Stomach (tissue), 4 donors: ENCODE measurements at regions not wholly inside any gene's neighbourhood (a gene's known extent, or its start where the extent isn't known, plus 50 kb on each side); places are given as distances from the start of the nearest gene placed in this dataset.

Source experiments
- EP300 ChIP-seq: sonication (generic); formaldehyde crosslinking; IDR thresholded peaks from one replicate; pipeline ENCODE4 v1.6.1; 2017; ENCODE audit warnings: antibody characterized with exemption
- POLR2A ChIP-seq, 4 donors: fragments of 450-650 bp; IDR thresholded peaks; one replicate each; pipeline ENCODE4 v1.6.1; 2016; ENCODE audit warnings: antibody characterized with exemption in 4 of 4, control low read depth in 2 of 4, mild to moderate bottlenecking in 1 of 4, moderate library complexity in 1 of 4
- POLR2AphosphoS5 ChIP-seq, 3 donors: sonication (generic); formaldehyde crosslinking; IDR thresholded peaks; one replicate each; pipeline ENCODE4 v1.6.1; 2016; ENCODE audit warnings: antibody characterized with exemption in 3 of 3
- TF ChIP-seq, protein P1 (sequence below), 7 experiments: fragments of 450-650 bp in 4 of 7; fragments of 200-600 bp in 3 of 7; sonication (generic) in 3 of 7; IDR thresholded peaks; one replicate each; pipeline ENCODE4 v1.5.1; 2016 to 2019; ENCODE audit warnings: antibody characterized with exemption in 7 of 7, control low read depth in 2 of 7, mild to moderate bottlenecking in 1 of 7

DNA sequence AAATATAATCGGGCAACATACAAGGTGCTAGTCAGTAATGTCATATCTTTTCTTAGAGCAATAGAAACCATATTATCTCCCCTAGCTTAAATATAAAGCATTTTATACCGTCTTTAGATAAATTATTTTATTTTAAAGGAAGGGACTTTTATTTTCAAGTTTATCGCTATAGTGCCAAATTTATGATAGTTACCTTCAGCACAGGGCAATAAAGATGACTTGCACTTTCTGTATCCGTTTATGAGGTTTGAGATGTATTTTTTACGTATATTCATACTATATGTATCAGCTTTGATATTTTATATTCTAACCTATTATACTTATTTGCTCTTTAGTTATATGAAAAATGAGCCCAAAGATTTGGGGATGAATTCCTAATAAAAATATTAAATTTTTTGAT, 61.6 kb upstream of the CARD18 start:
- TF ChIP-seq, protein P1, sequence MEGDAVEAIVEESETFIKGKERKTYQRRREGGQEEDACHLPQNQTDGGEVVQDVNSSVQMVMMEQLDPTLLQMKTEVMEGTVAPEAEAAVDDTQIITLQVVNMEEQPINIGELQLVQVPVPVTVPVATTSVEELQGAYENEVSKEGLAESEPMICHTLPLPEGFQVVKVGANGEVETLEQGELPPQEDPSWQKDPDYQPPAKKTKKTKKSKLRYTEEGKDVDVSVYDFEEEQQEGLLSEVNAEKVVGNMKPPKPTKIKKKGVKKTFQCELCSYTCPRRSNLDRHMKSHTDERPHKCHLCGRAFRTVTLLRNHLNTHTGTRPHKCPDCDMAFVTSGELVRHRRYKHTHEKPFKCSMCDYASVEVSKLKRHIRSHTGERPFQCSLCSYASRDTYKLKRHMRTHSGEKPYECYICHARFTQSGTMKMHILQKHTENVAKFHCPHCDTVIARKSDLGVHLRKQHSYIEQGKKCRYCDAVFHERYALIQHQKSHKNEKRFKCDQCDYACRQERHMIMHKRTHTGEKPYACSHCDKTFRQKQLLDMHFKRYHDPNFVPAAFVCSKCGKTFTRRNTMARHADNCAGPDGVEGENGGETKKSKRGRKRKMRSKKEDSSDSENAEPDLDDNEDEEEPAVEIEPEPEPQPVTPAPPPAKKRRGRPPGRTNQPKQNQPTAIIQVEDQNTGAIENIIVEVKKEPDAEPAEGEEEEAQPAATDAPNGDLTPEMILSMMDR (IDR thresholded peaks at IDR 0.05), result no peak
- TF ChIP-seq POLR2AphosphoS5 (IDR thresholded peaks at IDR 0.05) (no peak), POLR2A (IDR thresholded peaks at IDR 0.05) (no peak), EP300 (no peak)
